HS-27A (cell line): ENCODE measurements at regions not wholly inside any gene's neighbourhood (a gene's known extent, or its start where the extent isn't known, plus 50 kb on each side); places are given as distances from the start of the nearest gene placed in this dataset.

Experiments used
- DNase-seq: peaks from one replicate; pipeline ENCODE4 v3.0.0-alpha.2; 2012; ENCODE audit warnings: low read depth, missing footprints

GRCh38 chr3:87414271-87414670 is 137.9 kb upstream of the POU1F1 start:
- no peak for DNase-seq

GRCh38 chr3:87413814-87414213 is 137.4 kb upstream of the POU1F1 start:
- DNase-seq = peak; percentile 87

GRCh38 chr3:87410110-87410509 is 133.7 kb upstream of the POU1F1 start:
- peak; percentile 31 for DNase-seq

GRCh38 chr3:87398168-87398801 is 121.9 kb upstream of the POU1F1 start:
- DNase-seq = no peak

GRCh38 chr3:87397211-87397610 is 120.8 kb upstream of the POU1F1 start:
- DNase-seq = peak; percentile 66

- DNase-seq = no peak
These were observed 114.4 kb upstream of the POU1F1 start for GRCh38 chr3:87390821-87391220.

- no peak for DNase-seq
These were observed 114.0 kb upstream of the POU1F1 start for GRCh38 chr3:87390353-87390752.

- DNase-seq = no peak
These were observed 98.9 kb upstream of the POU1F1 start for GRCh38 chr3:87375231-87375682.

- DNase-seq = no peak
These were observed 93.6 kb upstream of the POU1F1 start for GRCh38 chr3:87370007-87370406.

GRCh38 chr3:87367736-87368135 is 91.4 kb upstream of the POU1F1 start:
- no peak for DNase-seq

GRCh38 chr3:87363721-87364120 is 87.3 kb upstream of the POU1F1 start:
- no peak for DNase-seq

GRCh38 chr3:87361956-87362355 is 85.6 kb upstream of the POU1F1 start:
- DNase-seq = no peak

GRCh38 chr3:87361271-87361670 is 84.9 kb upstream of the POU1F1 start:
- no peak for DNase-seq

GRCh38 chr3:87359826-87360225 is 83.4 kb upstream of the POU1F1 start:
- no peak for DNase-seq

- no peak for DNase-seq
These were observed 82.6 kb upstream of the POU1F1 start for GRCh38 chr3:87359025-87359424.

GRCh38 chr3:87358066-87358465 is 81.7 kb upstream of the POU1F1 start:
- no peak for DNase-seq

- DNase-seq = no peak
These were observed 78.0 kb upstream of the POU1F1 start for GRCh38 chr3:87354398-87354797.

- no peak for DNase-seq
These were observed 75.6 kb upstream of the POU1F1 start for GRCh38 chr3:87351937-87352336.

GRCh38 chr3:87350367-87351199 is 74.2 kb upstream of the POU1F1 start:
- DNase-seq = no peak

GRCh38 chr3:87349833-87350232 is 73.4 kb upstream of the POU1F1 start:
- DNase-seq = no peak

- no peak for DNase-seq
These were observed 60.4 kb upstream of the POU1F1 start for GRCh38 chr3:87336761-87337160.

- DNase-seq = no peak
These were observed 59.5 kb upstream of the POU1F1 start for GRCh38 chr3:87335931-87336330.

GRCh38 chr3:87333393-87333892 is 57.1 kb upstream of the POU1F1 start:
- DNase-seq = peak; percentile 99
